OCI-LY7 (cell line): ENCODE measurements at regions not wholly inside any gene's neighbourhood (a gene's known extent, or its start where the extent isn't known, plus 50 kb on each side); places are given as distances from the start of the nearest gene placed in this dataset.

ENCODE experiments used
- BruUV-seq: library from RNA; stranded (reverse); fragments of 400-500 nt; replicated peaks from 2 replicates; lab custom pipeline; 2021; lab: Mats Ljungman, UMichigan
- CTCF ChIA-PET: fragments of 300-600 bp; sonication (Branson Sonifier 250); formaldehyde crosslinking; loops from one replicate; lab custom pipeline; 2022; ENCODE audit warnings: antibody characterized with exemption; ENCODE audit not compliant: unreplicated experiment; lab: Charles Lee
- POLR2A ChIA-PET: fragments of 300-600 bp; sonication (Branson Sonifier 250); formaldehyde crosslinking; loops from one replicate; lab custom pipeline; 2022; ENCODE audit warnings: antibody characterized with exemption; lab: Charles Lee
- DNase-seq: peaks from one replicate; pipeline ENCODE4 v3.0.0-alpha.2; 2015; ENCODE audit warnings: low spot score
- H2AFZ ChIP-seq: fragments of 200-600 bp; sonication (generic), shearing (Covaris generic); 2 replicates; pipeline ENCODE4 v1.6.1; 2014; ENCODE audit warnings: mild to moderate bottlenecking, antibody characterized with exemption, low read length, moderate library complexity
- H3K27ac ChIP-seq: fragments of 200-600 bp; sonication (generic); 2 replicates; pipeline ENCODE4 v1.5.1; 2014; ENCODE audit warnings: mixed run types, low read depth, mild to moderate bottlenecking, moderate library complexity, low read length, inconsistent platforms; ENCODE audit not compliant: poor library complexity, severe bottlenecking
- H3K36me3 ChIP-seq: fragments of 200-600 bp; sonication (generic); 2 replicates; pipeline ENCODE4 v1.6.1; 2014; ENCODE audit warnings: mild to moderate bottlenecking, antibody characterized with exemption, low read length, moderate library complexity, mixed read lengths; ENCODE audit not compliant: insufficient read depth
- H3K4me1 ChIP-seq: fragments of 200-600 bp; sonication (generic); 2 replicates; pipeline ENCODE4 v1.5.1; 2014; ENCODE audit warnings: mild to moderate bottlenecking, low read length; ENCODE audit not compliant: insufficient read depth, poor library complexity, severe bottlenecking
- H3K4me2 ChIP-seq: fragments of 200-600 bp; sonication (generic); 2 replicates; pipeline ENCODE4 v1.6.1; 2014; ENCODE audit warnings: mild to moderate bottlenecking, low read length
- H3K4me3 ChIP-seq: fragments of 200-600 bp; sonication (generic); 2 replicates; pipeline ENCODE4 v1.5.1; 2014; ENCODE audit warnings: mild to moderate bottlenecking, low read depth, low read length; ENCODE audit not compliant: poor library complexity, severe bottlenecking
- H3K79me2 ChIP-seq: fragments of 200-600 bp; sonication (generic); 2 replicates; pipeline ENCODE4 v1.6.1; 2016; ENCODE audit warnings: low read depth, mild to moderate bottlenecking, low read length, moderate library complexity, mixed read lengths; ENCODE audit not compliant: insufficient read depth
- H3K9me2 ChIP-seq: fragments of 200-600 bp; sonication (generic); 2 replicates; pipeline ENCODE4 v1.6.1; 2016; ENCODE audit warnings: mild to moderate bottlenecking, low read length, mixed read lengths; ENCODE audit not compliant: insufficient read depth
- H3K9me3 ChIP-seq: fragments of 200-600 bp; sonication (generic); 2 replicates; pipeline ENCODE4 v1.6.1; 2014; ENCODE audit warnings: mild to moderate bottlenecking, mixed run types, low read length, mixed read lengths
- H4K20me1 ChIP-seq: fragments of 200-600 bp; sonication (generic); 2 replicates; pipeline ENCODE4 v1.6.1; 2014; ENCODE audit warnings: mild to moderate bottlenecking, antibody characterized with exemption, low read length, moderate library complexity, mixed read lengths; ENCODE audit not compliant: insufficient read depth
- EZH2phosphoT487 ChIP-seq: fragments of 200-600 bp; sonication (generic); IDR thresholded peaks from 2 replicates; pipeline ENCODE4 v1.6.1; 2018; ENCODE audit warnings: low read depth, borderline replicate concordance, mild to moderate bottlenecking, mixed run types, antibody characterized with exemption, low read length, moderate library complexity, mixed read lengths
- intact Hi-C: fragments of 100-400 bp; cut with micrococcal nuclease; formaldehyde crosslinking; loops from one replicate; pipeline ENCODE4 v1.10.0; 2022; ENCODE audit not compliant: unreplicated experiment
- TF ChIP-seq, protein P1 (sequence below): fragments of 200-600 bp; sonication (generic); conservative IDR thresholded peaks from 2 replicates; pipeline ENCODE4 v1.5.1; 2014; ENCODE audit warnings: mild to moderate bottlenecking, antibody characterized with exemption, low read length, moderate library complexity, mixed read lengths

DNA sequence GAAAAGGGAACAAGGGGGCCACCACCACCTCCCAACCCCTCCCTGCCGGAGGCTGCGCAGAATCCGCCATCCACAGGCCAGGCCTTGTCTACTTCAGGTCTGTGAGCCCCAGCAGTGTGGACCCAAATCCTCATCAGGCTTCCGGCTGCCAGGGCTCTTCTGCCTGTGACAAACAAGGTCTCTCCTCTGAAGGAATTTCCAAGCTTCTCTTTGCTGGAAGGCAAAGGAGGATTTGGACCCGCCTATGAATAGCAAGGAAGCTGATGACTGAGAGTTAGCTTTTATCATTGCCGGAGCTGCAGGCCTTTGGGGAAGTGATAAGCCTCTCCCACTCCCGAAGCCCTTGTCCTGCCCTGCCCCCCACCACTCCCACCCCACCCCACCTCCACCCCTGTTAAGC is 93.7 kb upstream of the SH3BP4 start:
- ChIA-PET CTCF (no interaction called here), POLR2A (no interaction called here)
- Histone ChIP-seq H3K79me2 (no peaks in the 10 kb centered on the region), H3K27ac (no peak overlapping the region), H3K9me2 (no peaks in the 10 kb centered on the region), H3K36me3 (no peaks in the 10 kb centered on the region), H3K4me3 (no peak overlapping the region), H2AFZ (no peak overlapping the region), H3K9me3 (no peaks in the 10 kb centered on the region), H3K4me2 (no peak overlapping the region), H3K4me1 (no peaks in the 10 kb centered on the region), H4K20me1 (no peaks in the 10 kb centered on the region)
- intact Hi-C loops, result no loop called here
- TF ChIP-seq EZH2phosphoT487, result no peak
- TF ChIP-seq, protein P1, sequence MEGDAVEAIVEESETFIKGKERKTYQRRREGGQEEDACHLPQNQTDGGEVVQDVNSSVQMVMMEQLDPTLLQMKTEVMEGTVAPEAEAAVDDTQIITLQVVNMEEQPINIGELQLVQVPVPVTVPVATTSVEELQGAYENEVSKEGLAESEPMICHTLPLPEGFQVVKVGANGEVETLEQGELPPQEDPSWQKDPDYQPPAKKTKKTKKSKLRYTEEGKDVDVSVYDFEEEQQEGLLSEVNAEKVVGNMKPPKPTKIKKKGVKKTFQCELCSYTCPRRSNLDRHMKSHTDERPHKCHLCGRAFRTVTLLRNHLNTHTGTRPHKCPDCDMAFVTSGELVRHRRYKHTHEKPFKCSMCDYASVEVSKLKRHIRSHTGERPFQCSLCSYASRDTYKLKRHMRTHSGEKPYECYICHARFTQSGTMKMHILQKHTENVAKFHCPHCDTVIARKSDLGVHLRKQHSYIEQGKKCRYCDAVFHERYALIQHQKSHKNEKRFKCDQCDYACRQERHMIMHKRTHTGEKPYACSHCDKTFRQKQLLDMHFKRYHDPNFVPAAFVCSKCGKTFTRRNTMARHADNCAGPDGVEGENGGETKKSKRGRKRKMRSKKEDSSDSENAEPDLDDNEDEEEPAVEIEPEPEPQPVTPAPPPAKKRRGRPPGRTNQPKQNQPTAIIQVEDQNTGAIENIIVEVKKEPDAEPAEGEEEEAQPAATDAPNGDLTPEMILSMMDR, result no peak
- no peak for DNase-seq
- no TSS peak for BruUV-seq

DNA sequence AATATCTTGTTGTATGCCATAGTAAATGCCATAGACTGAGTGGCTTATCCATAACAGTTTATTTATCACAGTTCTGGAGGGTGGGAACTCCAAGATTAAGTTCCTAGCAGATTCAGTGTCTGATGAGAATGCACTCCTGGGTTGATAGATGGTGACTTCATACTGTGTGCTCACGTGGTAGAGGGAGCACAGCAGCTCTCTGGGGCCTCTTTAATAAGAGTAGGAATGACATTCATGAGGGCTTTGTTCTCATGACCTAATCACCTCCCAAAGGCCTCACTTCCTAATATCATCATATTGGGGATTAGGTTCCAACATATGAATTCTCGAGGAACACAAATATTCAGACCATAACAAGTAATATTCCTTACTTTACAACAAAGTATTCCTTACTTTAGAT is 98.1 kb upstream of the SH3BP4 start:
- no peak for TF ChIP-seq EZH2phosphoT487
- TF ChIP-seq, protein P1, result no peak
- Histone ChIP-seq H4K20me1 (no peaks in the 10 kb centered on the region), H3K27ac (no peak overlapping the region), H3K4me3 (no peak overlapping the region), H3K9me2 (no peaks in the 10 kb centered on the region), H3K4me2 (no peak overlapping the region), H2AFZ (no peak overlapping the region), H3K36me3 (no peaks in the 10 kb centered on the region), H3K4me1 (no peaks in the 10 kb centered on the region), H3K79me2 (no peaks in the 10 kb centered on the region), H3K9me3 (no peaks in the 10 kb centered on the region)
- ChIA-PET CTCF (no interaction called here), POLR2A (no interaction called here)
- no TSS peak for BruUV-seq
- intact Hi-C loops, result no loop called here
- DNase-seq, result no peak

DNA sequence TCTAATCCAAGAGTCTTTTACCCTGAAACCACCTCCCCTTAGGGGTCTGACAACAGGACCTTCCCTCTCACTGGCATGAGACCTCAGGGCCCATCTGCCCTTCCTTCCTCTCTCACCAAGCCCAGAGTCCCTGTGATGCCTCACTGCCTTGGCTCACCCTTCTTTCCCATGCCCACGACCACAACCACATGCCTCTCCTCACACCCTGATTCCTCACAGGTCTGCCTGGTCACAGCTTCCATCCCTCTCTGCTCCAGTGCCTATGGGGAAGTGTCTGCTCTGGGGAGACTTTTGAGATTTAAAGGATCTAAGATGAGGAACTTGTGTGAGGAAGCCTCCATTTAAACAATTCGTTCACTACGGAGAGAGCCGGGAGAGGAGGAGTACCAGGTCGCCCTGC is 98.9 kb upstream of the SH3BP4 start:
- no peaks in the 10 kb centered on the region for H3K9me2 ChIP-seq
- H3K27ac ChIP-seq, result no peak overlapping the region
- no peak overlapping the region for H2AFZ ChIP-seq
- H3K36me3 ChIP-seq, result no peaks in the 10 kb centered on the region
- H3K4me3 ChIP-seq, result no peak overlapping the region
- no peaks in the 10 kb centered on the region for H3K4me1 ChIP-seq
- intact Hi-C loops, result no loop called here
- BruUV-seq, result no TSS peak
- CTCF ChIA-PET, result no interaction called here
- no peak for DNase-seq
- TF ChIP-seq, protein P1, result no peak
- no peak for TF ChIP-seq EZH2phosphoT487
- H3K4me2 ChIP-seq, result no peak overlapping the region
- no peaks in the 10 kb centered on the region for H3K79me2 ChIP-seq
- H3K9me3 ChIP-seq, result no peaks in the 10 kb centered on the region
- POLR2A ChIA-PET, result no interaction called here
- no peaks in the 10 kb centered on the region for H4K20me1 ChIP-seq
